SK-N-SH (cell line): ENCODE measurements at regions not wholly inside any gene's neighbourhood (a gene's known extent, or its start where the extent isn't known, plus 50 kb on each side); places are given as distances from the start of the nearest gene placed in this dataset.

ENCODE experiments used
- CTCF ChIA-PET: fragments of 300-600, 350-600 bp; formaldehyde crosslinking; extraction: SDS; loops from one replicate; lab custom pipeline; 2021; lab: Yijun Ruan, JAX
- POLR2A ChIA-PET: fragments of 350-600 bp; sonication (Branson Sonifier 250); formaldehyde crosslinking; extraction: SDS; loops from one replicate; lab custom pipeline; 2020; ENCODE audit warnings: antibody characterized with exemption, inconsistent platforms; lab: Yijun Ruan, JAX
- DNase-seq: peaks from one replicate; pipeline ENCODE4 v3.0.0; 2012
- H2AFZ ChIP-seq: fragments of 200-600 bp; sonication (generic); 2 replicates; pipeline ENCODE4 v1.8.1; 2016; ENCODE audit warnings: antibody characterized with exemption, mild to moderate bottlenecking, low read depth
- H3F3A ChIP-seq: fragments of 200-600 bp; sonication (generic); replicated peaks from 2 replicates; pipeline ENCODE3; 2016; ENCODE audit warnings: antibody characterized with exemption, mild to moderate bottlenecking; ENCODE audit not compliant: insufficient read depth
- H3K27ac ChIP-seq, 2 experiments: fragments of 200-500 bp in 1 of 2; fragments of 200-600 bp in 1 of 2; sonication (Bioruptor generic) in 1 of 2; sonication (generic), shearing (Covaris generic) in 1 of 2; 2 replicates each; pipeline versions ENCODE4 v1.5.1 to v1.6.1; 2014 to 2016; ENCODE audit warnings: low read depth in 2 of 2, inconsistent platforms in 1 of 2, low read length in 1 of 2, mild to moderate bottlenecking in 1 of 2, mixed read lengths in 1 of 2
- H3K27me3 ChIP-seq: fragments of 200-600 bp; sonication (generic), shearing (Covaris generic); 2 replicates; pipeline ENCODE4 v1.6.1; 2016; ENCODE audit warnings: mixed run types; ENCODE audit not compliant: insufficient read depth
- H3K36me3 ChIP-seq, 2 experiments: fragments of 200-500 bp in 1 of 2; fragments of 200-600 bp in 1 of 2; sonication (Bioruptor generic) in 1 of 2; sonication (generic) in 1 of 2; replicated peaks in 1 of 2; 2 replicates each; pipeline versions ENCODE3 to v1.5.1; 2014 to 2016; ENCODE audit warnings: low read length in 1 of 2, mild to moderate bottlenecking in 1 of 2; ENCODE audit not compliant: insufficient read depth in 2 of 2, control insufficient read depth in 1 of 2
- H3K4me1 ChIP-seq, 2 experiments: fragments of 200-500 bp in 1 of 2; fragments of 200-600 bp in 1 of 2; sonication (Bioruptor generic) in 1 of 2; sonication (generic), shearing (Covaris generic) in 1 of 2; 2 replicates each; pipeline versions ENCODE4 v1.5.1 to v1.6.1; 2014 to 2016; ENCODE audit warnings: low read depth in 1 of 2, low read length in 1 of 2, mixed run types in 1 of 2; ENCODE audit not compliant: insufficient read depth in 2 of 2, control insufficient read depth in 1 of 2
- H3K4me2 ChIP-seq: fragments of 200-600 bp; sonication (generic), shearing (Covaris generic); 2 replicates; pipeline ENCODE4 v1.6.1; 2017; ENCODE audit warnings: mixed run types
- H3K4me3 ChIP-seq, 2 experiments: fragments of 200-500 bp in 1 of 2; fragments of 200-600 bp in 1 of 2; sonication (Bioruptor generic) in 1 of 2; sonication (generic), shearing (Covaris generic) in 1 of 2; 2 replicates each; pipeline versions ENCODE4 v1.5.1 to v1.8.1; 2014 to 2016; ENCODE audit warnings: low read depth in 2 of 2, inconsistent platforms in 1 of 2, low read length in 1 of 2, mild to moderate bottlenecking in 1 of 2, mixed read lengths in 1 of 2, moderate library complexity in 1 of 2
- H3K79me2 ChIP-seq: fragments of 200-600 bp; sonication (generic); 2 replicates; pipeline ENCODE4 v1.8.1; 2017; ENCODE audit warnings: mild to moderate bottlenecking; ENCODE audit not compliant: insufficient read depth
- H3K9ac ChIP-seq: fragments of 200-600 bp; sonication (generic); 2 replicates; pipeline ENCODE4 v1.6.1; 2017; ENCODE audit warnings: mixed run types
- H3K9me2 ChIP-seq: fragments of 200-600 bp; sonication (generic); 2 replicates; pipeline ENCODE4 v1.6.1; 2017; ENCODE audit warnings: mixed run types
- H3K9me3 ChIP-seq: fragments of 200-600 bp; sonication (generic); 2 replicates; pipeline ENCODE4 v1.6.1; 2017; ENCODE audit warnings: mixed run types, mild to moderate bottlenecking, moderate library complexity
- H4K20me1 ChIP-seq: fragments of 200-600 bp; sonication (generic); 2 replicates; pipeline ENCODE4 v1.6.1; 2017; ENCODE audit warnings: mild to moderate bottlenecking, mixed run types; ENCODE audit not compliant: insufficient read depth
- CHD2 ChIP-seq: fragments of 150-350 bp; IDR thresholded peaks from 2 replicates; pipeline ENCODE4 v1.6.1; 2018; ENCODE audit warnings: low read length; ENCODE audit not compliant: partially characterized antibody
- ELF1 ChIP-seq: IDR thresholded peaks from 2 replicates; pipeline ENCODE4 v1.4.0; 2012
- EZH2phosphoT487 ChIP-seq: fragments of 200-600 bp; sonication (generic); IDR thresholded peaks from 2 replicates; pipeline ENCODE4 v1.6.1; 2017; ENCODE audit warnings: low read depth, mixed run types, mild to moderate bottlenecking, antibody characterized with exemption, moderate library complexity, borderline replicate concordance
- FOSL2 ChIP-seq: IDR thresholded peaks from 2 replicates; pipeline ENCODE4 v1.4.0; 2012; ENCODE audit warnings: low read depth, mild to moderate bottlenecking, moderate library complexity, borderline replicate concordance
- FOXJ3 ChIP-seq: sonication (generic); formaldehyde crosslinking; IDR thresholded peaks from 2 replicates; pipeline ENCODE4 v1.5.1; 2020; ENCODE audit warnings: mild to moderate bottlenecking, missing genetic modification reagents
- GABPA ChIP-seq: IDR thresholded peaks from 2 replicates; pipeline ENCODE4 v1.4.0; 2012; ENCODE audit warnings: low read depth, mild to moderate bottlenecking
- JUND ChIP-seq: IDR thresholded peaks from 2 replicates; pipeline ENCODE4 v1.4.0; 2012
- MXI1 ChIP-seq: IDR thresholded peaks from 2 replicates; pipeline ENCODE4 v1.6.1; 2012; ENCODE audit warnings: mild to moderate bottlenecking, low read depth, low read length, improper control_type of control experiment
- POLR2AphosphoS5 ChIP-seq: IDR thresholded peaks from 2 replicates; pipeline ENCODE4 v1.6.1; 2012; ENCODE audit warnings: low read depth, low read length
- RAD21 ChIP-seq: IDR thresholded peaks from 2 replicates; pipeline ENCODE4 v1.6.1; 2012; ENCODE audit warnings: mild to moderate bottlenecking, low read length
- RCOR1 ChIP-seq: fragments of 150-350 bp; IDR thresholded peaks from 2 replicates; pipeline ENCODE4 v1.6.1; 2017; ENCODE audit warnings: antibody characterized with exemption, low read length
- SIN3A ChIP-seq: IDR thresholded peaks from 2 replicates; pipeline ENCODE4 v1.6.1; 2012; ENCODE audit warnings: low read depth, mild to moderate bottlenecking, low read length, moderate library complexity, borderline replicate concordance
- SMC3 ChIP-seq: IDR thresholded peaks from 2 replicates; pipeline ENCODE4 v1.6.1; 2012; ENCODE audit warnings: low read depth, low read length, improper control_type of control experiment
- TCF12 ChIP-seq: IDR thresholded peaks from 2 replicates; pipeline ENCODE4 v1.4.0; 2012
- TEAD4 ChIP-seq: IDR thresholded peaks from 2 replicates; pipeline ENCODE4 v1.4.0; 2012; ENCODE audit warnings: mild to moderate bottlenecking, borderline replicate concordance; ENCODE audit not compliant: insufficient read depth
- YY1 ChIP-seq: IDR thresholded peaks from 2 replicates; pipeline ENCODE4 v1.4.0; 2012; ENCODE audit warnings: low read depth, mild to moderate bottlenecking
- WGBS: methylation state at CpG from one replicate; pipeline ENCODE4 v1.1.6; 2017; ENCODE audit warnings: low lambda C conversion rate; 5-methylcytosine and 5-hydroxymethylcytosine counted together
- TF ChIP-seq, protein P1 (sequence below): IDR thresholded peaks from 2 replicates; pipeline ENCODE4 v1.6.1; 2012; ENCODE audit warnings: mild to moderate bottlenecking, low read depth, low read length, moderate library complexity
- TF ChIP-seq, protein P2 (sequence below): fragments of 150-350 bp; IDR thresholded peaks from 2 replicates; pipeline ENCODE4 v1.6.1; 2017; ENCODE audit warnings: antibody characterized with exemption, low read length, low read depth, borderline replicate concordance
- TF ChIP-seq, protein P3 (sequence below): fragments of 200-600 bp; sonication (generic); IDR thresholded peaks from 2 replicates; pipeline ENCODE4 v1.6.1; 2017; ENCODE audit warnings: antibody characterized with exemption, mild to moderate bottlenecking, moderate library complexity
- TF ChIP-seq, protein P4 (sequence below): fragments of 150-350 bp; IDR thresholded peaks from 2 replicates; pipeline ENCODE4 v1.6.1; 2016; ENCODE audit warnings: mild to moderate bottlenecking, low read depth, low read length
- TF ChIP-seq, protein P5 (sequence below): IDR thresholded peaks from 2 replicates; pipeline ENCODE4 v1.4.0; 2012; ENCODE audit warnings: low read depth
- TF ChIP-seq, protein P6 (sequence below): IDR thresholded peaks from 2 replicates; pipeline ENCODE4 v1.4.0; 2012; ENCODE audit warnings: low read depth, borderline replicate concordance
- TF ChIP-seq, protein P7 (sequence below): IDR thresholded peaks from 2 replicates; pipeline ENCODE4 v1.4.0; 2012; ENCODE audit warnings: low read depth, borderline replicate concordance

DNA sequence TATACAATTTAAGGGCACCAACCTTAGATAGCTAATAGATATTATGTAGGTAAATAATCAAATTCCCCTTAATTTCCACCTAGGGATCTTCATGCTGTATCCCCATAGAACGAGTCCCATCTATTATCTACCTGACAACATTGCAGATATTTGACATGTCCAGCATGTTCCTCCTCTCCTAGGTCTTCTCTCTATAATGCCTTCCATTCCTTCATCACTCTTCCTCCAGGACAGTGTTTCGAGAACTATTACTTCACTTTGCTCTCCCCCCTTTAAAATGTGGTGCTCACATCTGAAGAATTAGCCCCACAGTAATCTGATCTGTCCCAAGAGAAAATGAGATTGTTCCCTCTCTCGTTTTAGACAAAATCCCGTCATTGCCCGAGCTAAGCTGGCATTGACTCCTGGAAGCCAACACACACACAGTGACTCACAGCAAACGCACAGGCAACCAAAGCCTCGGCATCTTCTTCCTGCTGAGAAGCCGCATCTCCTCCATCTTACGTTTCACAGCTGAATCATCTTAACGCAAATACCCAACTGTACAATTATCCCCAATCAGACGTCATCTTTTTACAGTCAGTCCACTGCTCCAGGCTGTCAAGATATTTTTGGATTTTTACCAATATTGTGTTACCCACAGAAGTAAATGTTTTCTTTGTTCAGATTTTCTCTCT is 162.9 kb upstream of the AGAP1 start:
- Histone ChIP-seq H3K9ac (no peak overlapping the region), H3F3A (peaks cover 5% of the 10 kb centered on the region), H4K20me1 (no peaks in the 10 kb centered on the region), H2AFZ (no peak overlapping the region), H3K27ac (peak overlapping the region in 1 of 2 experiments; percentile 37; a peak in 1 of 4 replicates), H3K36me3 (no peaks in the 10 kb centered on the region), H3K9me2 (no peaks in the 10 kb centered on the region), H3K4me3 (no peak overlapping the region), H3K4me2 (peak overlapping the region; percentile 17), H3K27me3 (no peaks in the 10 kb centered on the region; the same call in 1 of the 2 replicates), H3K4me1 (no peaks in the 10 kb centered on the region), H3K79me2 (no peaks in the 10 kb centered on the region), H3K9me3 (no peaks in the 10 kb centered on the region)
- ChIA-PET POLR2A (no interaction called here), CTCF (no interaction called here)
- 23% methylated on average over 11 of the region's 11 CpGs for WGBS
- no peak for DNase-seq
- TF ChIP-seq, protein P1, sequence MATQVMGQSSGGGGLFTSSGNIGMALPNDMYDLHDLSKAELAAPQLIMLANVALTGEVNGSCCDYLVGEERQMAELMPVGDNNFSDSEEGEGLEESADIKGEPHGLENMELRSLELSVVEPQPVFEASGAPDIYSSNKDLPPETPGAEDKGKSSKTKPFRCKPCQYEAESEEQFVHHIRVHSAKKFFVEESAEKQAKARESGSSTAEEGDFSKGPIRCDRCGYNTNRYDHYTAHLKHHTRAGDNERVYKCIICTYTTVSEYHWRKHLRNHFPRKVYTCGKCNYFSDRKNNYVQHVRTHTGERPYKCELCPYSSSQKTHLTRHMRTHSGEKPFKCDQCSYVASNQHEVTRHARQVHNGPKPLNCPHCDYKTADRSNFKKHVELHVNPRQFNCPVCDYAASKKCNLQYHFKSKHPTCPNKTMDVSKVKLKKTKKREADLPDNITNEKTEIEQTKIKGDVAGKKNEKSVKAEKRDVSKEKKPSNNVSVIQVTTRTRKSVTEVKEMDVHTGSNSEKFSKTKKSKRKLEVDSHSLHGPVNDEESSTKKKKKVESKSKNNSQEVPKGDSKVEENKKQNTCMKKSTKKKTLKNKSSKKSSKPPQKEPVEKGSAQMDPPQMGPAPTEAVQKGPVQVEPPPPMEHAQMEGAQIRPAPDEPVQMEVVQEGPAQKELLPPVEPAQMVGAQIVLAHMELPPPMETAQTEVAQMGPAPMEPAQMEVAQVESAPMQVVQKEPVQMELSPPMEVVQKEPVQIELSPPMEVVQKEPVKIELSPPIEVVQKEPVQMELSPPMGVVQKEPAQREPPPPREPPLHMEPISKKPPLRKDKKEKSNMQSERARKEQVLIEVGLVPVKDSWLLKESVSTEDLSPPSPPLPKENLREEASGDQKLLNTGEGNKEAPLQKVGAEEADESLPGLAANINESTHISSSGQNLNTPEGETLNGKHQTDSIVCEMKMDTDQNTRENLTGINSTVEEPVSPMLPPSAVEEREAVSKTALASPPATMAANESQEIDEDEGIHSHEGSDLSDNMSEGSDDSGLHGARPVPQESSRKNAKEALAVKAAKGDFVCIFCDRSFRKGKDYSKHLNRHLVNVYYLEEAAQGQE = no peak
- TF ChIP-seq SIN3A (no peak), FOSL2 (peak; percentile 86), CHD2 (no peak), TEAD4 (peak; percentile 28; the same call in 1 of the 2 replicates), JUND (peak; percentile 62), YY1 (peak; percentile 65; the same call in 1 of the 2 replicates), RAD21 (no peak), POLR2AphosphoS5 (no peak), SMC3 (no peak), RCOR1 (no peak), MXI1 (no peak), GABPA (no peak), ELF1 (no peak), FOXJ3 (CRISPR knock-in tag) (no peak), EZH2phosphoT487 (no peak), TCF12 (peak; percentile 54)
- TF ChIP-seq, protein P2, sequence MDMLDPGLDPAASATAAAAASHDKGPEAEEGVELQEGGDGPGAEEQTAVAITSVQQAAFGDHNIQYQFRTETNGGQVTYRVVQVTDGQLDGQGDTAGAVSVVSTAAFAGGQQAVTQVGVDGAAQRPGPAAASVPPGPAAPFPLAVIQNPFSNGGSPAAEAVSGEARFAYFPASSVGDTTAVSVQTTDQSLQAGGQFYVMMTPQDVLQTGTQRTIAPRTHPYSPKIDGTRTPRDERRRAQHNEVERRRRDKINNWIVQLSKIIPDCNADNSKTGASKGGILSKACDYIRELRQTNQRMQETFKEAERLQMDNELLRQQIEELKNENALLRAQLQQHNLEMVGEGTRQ = no peak
- TF ChIP-seq, protein P3, sequence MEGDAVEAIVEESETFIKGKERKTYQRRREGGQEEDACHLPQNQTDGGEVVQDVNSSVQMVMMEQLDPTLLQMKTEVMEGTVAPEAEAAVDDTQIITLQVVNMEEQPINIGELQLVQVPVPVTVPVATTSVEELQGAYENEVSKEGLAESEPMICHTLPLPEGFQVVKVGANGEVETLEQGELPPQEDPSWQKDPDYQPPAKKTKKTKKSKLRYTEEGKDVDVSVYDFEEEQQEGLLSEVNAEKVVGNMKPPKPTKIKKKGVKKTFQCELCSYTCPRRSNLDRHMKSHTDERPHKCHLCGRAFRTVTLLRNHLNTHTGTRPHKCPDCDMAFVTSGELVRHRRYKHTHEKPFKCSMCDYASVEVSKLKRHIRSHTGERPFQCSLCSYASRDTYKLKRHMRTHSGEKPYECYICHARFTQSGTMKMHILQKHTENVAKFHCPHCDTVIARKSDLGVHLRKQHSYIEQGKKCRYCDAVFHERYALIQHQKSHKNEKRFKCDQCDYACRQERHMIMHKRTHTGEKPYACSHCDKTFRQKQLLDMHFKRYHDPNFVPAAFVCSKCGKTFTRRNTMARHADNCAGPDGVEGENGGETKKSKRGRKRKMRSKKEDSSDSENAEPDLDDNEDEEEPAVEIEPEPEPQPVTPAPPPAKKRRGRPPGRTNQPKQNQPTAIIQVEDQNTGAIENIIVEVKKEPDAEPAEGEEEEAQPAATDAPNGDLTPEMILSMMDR = no peak
- TF ChIP-seq, protein P4, sequence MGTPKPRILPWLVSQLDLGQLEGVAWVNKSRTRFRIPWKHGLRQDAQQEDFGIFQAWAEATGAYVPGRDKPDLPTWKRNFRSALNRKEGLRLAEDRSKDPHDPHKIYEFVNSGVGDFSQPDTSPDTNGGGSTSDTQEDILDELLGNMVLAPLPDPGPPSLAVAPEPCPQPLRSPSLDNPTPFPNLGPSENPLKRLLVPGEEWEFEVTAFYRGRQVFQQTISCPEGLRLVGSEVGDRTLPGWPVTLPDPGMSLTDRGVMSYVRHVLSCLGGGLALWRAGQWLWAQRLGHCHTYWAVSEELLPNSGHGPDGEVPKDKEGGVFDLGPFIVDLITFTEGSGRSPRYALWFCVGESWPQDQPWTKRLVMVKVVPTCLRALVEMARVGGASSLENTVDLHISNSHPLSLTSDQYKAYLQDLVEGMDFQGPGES = no peak
- TF ChIP-seq, protein P5, sequence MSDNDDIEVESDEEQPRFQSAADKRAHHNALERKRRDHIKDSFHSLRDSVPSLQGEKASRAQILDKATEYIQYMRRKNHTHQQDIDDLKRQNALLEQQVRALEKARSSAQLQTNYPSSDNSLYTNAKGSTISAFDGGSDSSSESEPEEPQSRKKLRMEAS = no peak
- TF ChIP-seq, protein P6, sequence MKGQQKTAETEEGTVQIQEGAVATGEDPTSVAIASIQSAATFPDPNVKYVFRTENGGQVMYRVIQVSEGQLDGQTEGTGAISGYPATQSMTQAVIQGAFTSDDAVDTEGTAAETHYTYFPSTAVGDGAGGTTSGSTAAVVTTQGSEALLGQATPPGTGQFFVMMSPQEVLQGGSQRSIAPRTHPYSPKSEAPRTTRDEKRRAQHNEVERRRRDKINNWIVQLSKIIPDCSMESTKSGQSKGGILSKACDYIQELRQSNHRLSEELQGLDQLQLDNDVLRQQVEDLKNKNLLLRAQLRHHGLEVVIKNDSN = no peak
- TF ChIP-seq, protein P7, sequence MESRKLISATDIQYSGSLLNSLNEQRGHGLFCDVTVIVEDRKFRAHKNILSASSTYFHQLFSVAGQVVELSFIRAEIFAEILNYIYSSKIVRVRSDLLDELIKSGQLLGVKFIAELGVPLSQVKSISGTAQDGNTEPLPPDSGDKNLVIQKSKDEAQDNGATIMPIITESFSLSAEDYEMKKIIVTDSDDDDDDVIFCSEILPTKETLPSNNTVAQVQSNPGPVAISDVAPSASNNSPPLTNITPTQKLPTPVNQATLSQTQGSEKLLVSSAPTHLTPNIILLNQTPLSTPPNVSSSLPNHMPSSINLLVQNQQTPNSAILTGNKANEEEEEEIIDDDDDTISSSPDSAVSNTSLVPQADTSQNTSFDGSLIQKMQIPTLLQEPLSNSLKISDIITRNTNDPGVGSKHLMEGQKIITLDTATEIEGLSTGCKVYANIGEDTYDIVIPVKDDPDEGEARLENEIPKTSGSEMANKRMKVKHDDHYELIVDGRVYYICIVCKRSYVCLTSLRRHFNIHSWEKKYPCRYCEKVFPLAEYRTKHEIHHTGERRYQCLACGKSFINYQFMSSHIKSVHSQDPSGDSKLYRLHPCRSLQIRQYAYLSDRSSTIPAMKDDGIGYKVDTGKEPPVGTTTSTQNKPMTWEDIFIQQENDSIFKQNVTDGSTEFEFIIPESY = no peak
